PC-9 (cell line): ENCODE measurements at regions not wholly inside any gene's neighbourhood (a gene's known extent, or its start where the extent isn't known, plus 50 kb on each side); places are given as distances from the start of the nearest gene placed in this dataset.

Experiments used
- CTCF ChIP-seq: fragments of 200-600 bp; sonication (generic); conservative IDR thresholded peaks from 2 replicates; pipeline ENCODE4 v1.6.1; 2017; ENCODE audit warnings: mixed run types, antibody characterized with exemption, mild to moderate bottlenecking, moderate library complexity
- EZH2 ChIP-seq: fragments of 200-600 bp; sonication (generic); IDR thresholded peaks from 2 replicates; pipeline ENCODE4 v1.8.0; 2017; ENCODE audit warnings: antibody characterized with exemption, low read depth

GRCh38 chr1:82875170-82875569 is 1074.4 kb downstream of the ADGRL2 start:
- TF ChIP-seq CTCF (no peak), EZH2 (no peak)
